HUES6 (cell line): ENCODE measurements at regions not wholly inside any gene's neighbourhood (a gene's known extent, or its start where the extent isn't known, plus 50 kb on each side); places are given as distances from the start of the nearest gene placed in this dataset.
"Not testable (repeated sequence)": the region's sequence is repeated elsewhere in the genome, so short reads cannot be mapped to it uniquely, and the experiment has no call there.

ENCODE experiments used
- H3K27ac ChIP-seq: 2 replicates; pipeline ENCODE4 v1.7.0; 2013; ENCODE audit warnings: low read depth, mild to moderate bottlenecking, low read length, inconsistent platforms
- H3K27me3 ChIP-seq: 2 replicates; pipeline ENCODE4 v1.6.1; 2013; ENCODE audit warnings: low read length; ENCODE audit not compliant: control insufficient read depth, insufficient read depth
- H3K36me3 ChIP-seq: 2 replicates; pipeline ENCODE4 v1.6.1; 2013; ENCODE audit warnings: low read length; ENCODE audit not compliant: control insufficient read depth, insufficient read depth
- H3K4me1 ChIP-seq: 2 replicates; pipeline ENCODE4 v1.6.1; 2013; ENCODE audit warnings: low read length; ENCODE audit not compliant: control insufficient read depth, insufficient read depth
- H3K4me3 ChIP-seq: 2 replicates; pipeline ENCODE4 v1.5.1; 2013; ENCODE audit warnings: low read depth, low read length
- H3K9ac ChIP-seq: one replicate; pipeline ENCODE4 v1.6.1; 2013; ENCODE audit warnings: mild to moderate bottlenecking, low read length
- H3K9me3 ChIP-seq: 2 replicates; pipeline ENCODE4 v1.6.1; 2013; ENCODE audit warnings: low read depth, low read length; ENCODE audit not compliant: control insufficient read depth, insufficient read depth

DNA sequence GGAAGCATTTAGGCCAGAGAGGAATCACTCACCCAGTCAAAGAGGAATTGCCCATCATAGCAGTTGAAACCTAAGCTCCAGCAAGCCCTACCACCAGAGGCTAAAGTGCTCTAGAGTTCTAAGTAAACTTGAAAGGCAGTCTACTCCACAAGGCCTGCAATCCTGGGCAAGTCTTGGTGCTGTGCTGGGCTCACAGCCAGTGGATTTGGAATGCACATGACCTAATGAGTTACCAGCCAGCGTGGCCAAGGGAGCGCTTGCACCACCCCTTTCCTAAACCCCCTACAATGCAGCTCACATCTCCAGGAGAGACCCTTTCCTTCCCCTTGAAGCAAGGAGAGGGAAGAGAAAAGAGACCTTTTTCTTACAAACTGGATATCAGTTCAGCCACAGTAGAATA, 445.7 kb downstream of the GASK1B start:
- Histone ChIP-seq H3K36me3 (no peaks in the 10 kb centered on the region), H3K9me3 (no peaks in the 10 kb centered on the region)

GRCh38 chr4:157722146-157722545, 450.7 kb downstream of the GASK1B start:
- no peak overlapping the region for H3K27ac ChIP-seq
- no peaks in the 10 kb centered on the region for H3K36me3 ChIP-seq
- no peaks in the 10 kb centered on the region for H3K27me3 ChIP-seq
- no peaks in the 10 kb centered on the region for H3K9me3 ChIP-seq
- no peaks in the 10 kb centered on the region for H3K4me1 ChIP-seq
- no peak overlapping the region for H3K9ac ChIP-seq
- no peak overlapping the region for H3K4me3 ChIP-seq

More for the DNA sequence above, 445.7 kb downstream of the GASK1B start:
- H3K4me3 ChIP-seq, result no peak overlapping the region
- no peak overlapping the region for H3K9ac ChIP-seq
- H3K27me3 ChIP-seq, result no peaks in the 10 kb centered on the region
- no peaks in the 10 kb centered on the region for H3K4me1 ChIP-seq
- H3K27ac ChIP-seq, result no peak overlapping the region

DNA sequence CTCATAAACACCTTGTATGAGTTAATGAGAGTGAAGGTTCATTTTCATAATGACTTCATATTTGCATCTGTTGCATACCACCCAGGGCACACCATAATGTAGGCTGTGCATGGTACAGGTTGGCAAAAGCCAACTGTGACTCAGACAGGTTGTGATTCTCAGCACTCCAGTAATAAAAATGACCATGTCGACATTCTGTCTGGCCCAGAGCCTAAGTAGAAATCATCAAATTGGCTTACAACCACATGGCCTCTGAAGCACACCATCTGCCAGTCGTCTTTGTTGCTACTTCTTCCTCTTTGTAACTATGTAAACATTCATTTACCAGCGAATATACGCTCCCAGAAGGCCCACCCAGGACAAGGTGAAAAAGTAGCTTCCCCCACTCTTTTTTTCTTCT, 459.5 kb downstream of the GASK1B start:
- H3K27me3 ChIP-seq, result no peaks in the 10 kb centered on the region
- no peaks in the 10 kb centered on the region for H3K9me3 ChIP-seq
- no peak overlapping the region for H3K9ac ChIP-seq
- no peaks in the 10 kb centered on the region for H3K36me3 ChIP-seq
- no peaks in the 10 kb centered on the region for H3K4me1 ChIP-seq
- H3K27ac ChIP-seq, result no peak overlapping the region
- no peak overlapping the region for H3K4me3 ChIP-seq

- no peak overlapping the region for H3K9ac ChIP-seq
- no peaks in the 10 kb centered on the region for H3K9me3 ChIP-seq
- H3K27me3 ChIP-seq, result no peaks in the 10 kb centered on the region
- no peak overlapping the region for H3K27ac ChIP-seq
- H3K36me3 ChIP-seq, result no peaks in the 10 kb centered on the region
- H3K4me1 ChIP-seq, result no peaks in the 10 kb centered on the region
- H3K4me3 ChIP-seq, result no peak overlapping the region
These were observed 466.7 kb downstream of the GASK1B start for GRCh38 chr4:157706155-157706554.

DNA sequence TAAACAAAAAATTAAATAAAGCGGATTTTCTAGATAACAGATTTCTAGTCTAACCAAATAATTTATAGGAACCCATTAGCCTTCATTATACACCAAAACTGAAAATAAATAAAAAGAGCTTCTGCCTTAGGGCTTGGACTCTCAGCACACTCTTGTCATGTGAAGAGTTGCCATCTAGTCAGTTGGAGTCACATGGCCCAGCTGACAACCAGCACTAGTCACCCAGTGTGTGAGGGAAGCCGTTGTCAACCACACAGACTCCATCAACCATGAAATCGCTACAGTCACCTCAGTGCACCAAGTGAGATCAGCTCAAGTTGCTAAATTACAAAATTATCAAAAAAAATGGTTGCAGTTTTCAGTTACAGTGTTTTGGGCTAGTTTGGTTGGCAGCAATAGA, 470.0 kb downstream of the GASK1B start:
- Histone ChIP-seq H3K36me3 (no peaks in the 10 kb centered on the region), H3K4me1 (no peaks in the 10 kb centered on the region), H3K4me3 (no peak overlapping the region), H3K9ac (no peak overlapping the region), H3K27me3 (no peaks in the 10 kb centered on the region), H3K27ac (no peak overlapping the region), H3K9me3 (no peaks in the 10 kb centered on the region)

- Histone ChIP-seq H3K36me3 (no peaks in the 10 kb centered on the region), H3K4me3 (no peak overlapping the region), H3K9me3 (no peaks in the 10 kb centered on the region), H3K4me1 (no peaks in the 10 kb centered on the region), H3K9ac (no peak overlapping the region), H3K27ac (no peak overlapping the region), H3K27me3 (no peaks in the 10 kb centered on the region)
These were observed 471.2 kb downstream of the GASK1B start for GRCh38 chr4:157701695-157701994.

DNA sequence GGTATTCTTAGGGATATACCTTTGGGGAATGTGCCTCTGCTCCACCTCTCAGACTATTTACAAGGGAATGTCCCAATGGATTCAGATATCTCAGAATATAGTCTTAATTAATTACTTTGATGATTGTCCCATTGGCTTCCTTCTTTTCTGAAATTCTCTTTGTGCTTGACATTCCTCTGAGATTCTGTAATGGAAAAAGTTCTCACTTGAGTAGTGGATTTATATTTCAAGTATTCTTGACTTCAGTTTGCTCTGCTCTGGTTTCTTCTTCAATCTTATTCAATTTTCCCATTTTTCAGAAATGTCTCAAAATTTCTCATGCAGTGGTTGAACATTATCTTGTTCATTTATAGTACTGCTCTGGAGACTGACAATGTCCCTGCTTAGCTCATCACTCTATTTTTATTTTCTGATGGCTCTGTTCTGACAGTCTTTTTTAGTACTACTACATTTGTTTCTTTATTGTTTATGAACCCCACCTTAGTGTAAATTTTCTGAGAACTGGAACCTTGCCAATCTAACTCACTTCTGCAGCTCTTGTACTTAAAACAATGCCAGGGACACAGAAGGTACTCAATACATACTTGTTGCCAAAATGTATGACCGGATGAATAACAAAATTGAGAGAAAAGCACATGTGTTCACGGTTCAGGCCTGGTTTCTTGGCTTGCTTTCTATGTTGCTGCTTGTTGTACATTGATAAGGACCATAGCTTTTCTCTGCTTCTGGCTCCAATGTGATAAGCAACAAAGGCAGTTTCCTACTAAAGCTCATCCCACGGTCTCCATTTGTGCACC, 471.7 kb downstream of the GASK1B start:
- Histone ChIP-seq H3K9me3 (no peaks in the 10 kb centered on the region), H3K27ac (no peak overlapping the region), H3K9ac (no peak overlapping the region), H3K4me1 (no peaks in the 10 kb centered on the region), H3K27me3 (no peaks in the 10 kb centered on the region), H3K36me3 (no peaks in the 10 kb centered on the region), H3K4me3 (no peak overlapping the region)

DNA sequence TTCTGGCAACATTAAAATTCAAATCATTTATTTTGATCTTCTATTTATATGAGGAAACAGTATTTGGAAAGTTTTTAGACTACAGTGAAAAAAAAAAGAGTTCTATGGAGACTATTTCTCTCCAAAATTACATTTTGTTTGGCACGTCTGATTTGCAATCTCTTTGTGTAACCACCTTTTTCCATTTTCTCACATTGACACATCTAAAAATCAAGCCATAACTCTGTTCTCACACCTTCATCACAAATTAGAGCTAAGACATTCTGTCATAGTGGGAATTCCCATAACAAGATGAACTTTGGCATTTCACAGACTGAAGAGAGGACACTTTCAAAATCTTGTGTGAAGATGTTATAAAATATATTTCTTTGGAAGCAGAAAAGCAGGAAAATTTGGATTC, 468.9 kb downstream of the GRIA2 start:
- Histone ChIP-seq H3K27me3 (no peaks in the 10 kb centered on the region), H3K9ac (no peak overlapping the region), H3K9me3 (0 out of 2 replicates have a peak, but pooled peaks cover 2% of the 10 kb centered on the region), H3K27ac (no peak overlapping the region), H3K4me1 (no peaks in the 10 kb centered on the region), H3K4me3 (no peak overlapping the region), H3K36me3 (no peaks in the 10 kb centered on the region)

GRCh38 chr4:157687971-157688370, 467.4 kb downstream of the GRIA2 start:
- Histone ChIP-seq H3K4me3 (no peak overlapping the region), H3K9me3 (0 out of 2 replicates have a peak, but pooled peaks cover 2% of the 10 kb centered on the region), H3K9ac (no peak overlapping the region), H3K27ac (no peak overlapping the region), H3K4me1 (no peaks in the 10 kb centered on the region), H3K36me3 (no peaks in the 10 kb centered on the region), H3K27me3 (no peaks in the 10 kb centered on the region)

DNA sequence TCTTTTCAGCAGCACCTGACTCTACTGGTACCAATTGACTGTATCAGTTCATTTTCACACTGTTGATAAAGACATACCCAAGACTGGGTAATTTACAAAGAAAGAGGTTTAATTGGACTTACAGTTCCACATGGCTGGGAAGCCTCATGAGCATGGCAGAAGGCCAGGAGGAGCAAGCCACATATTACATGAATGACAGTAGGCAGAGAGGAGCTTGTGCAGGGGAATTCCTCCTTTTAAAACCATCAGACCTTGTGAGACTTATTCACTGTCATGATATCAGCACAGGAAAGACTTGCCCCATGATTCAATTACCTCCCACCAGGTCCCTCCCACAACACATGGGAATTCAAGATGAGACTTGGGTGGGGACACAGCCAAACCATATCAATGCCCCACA, 458.8 kb downstream of the GRIA2 start:
- not testable (repeated sequence) for H3K27me3 ChIP-seq, H3K36me3 ChIP-seq, H3K4me1 ChIP-seq, H3K4me3 ChIP-seq, H3K27ac ChIP-seq, H3K9ac ChIP-seq
- peaks cover 15% of the 10 kb centered on the region for H3K9me3 ChIP-seq

DNA sequence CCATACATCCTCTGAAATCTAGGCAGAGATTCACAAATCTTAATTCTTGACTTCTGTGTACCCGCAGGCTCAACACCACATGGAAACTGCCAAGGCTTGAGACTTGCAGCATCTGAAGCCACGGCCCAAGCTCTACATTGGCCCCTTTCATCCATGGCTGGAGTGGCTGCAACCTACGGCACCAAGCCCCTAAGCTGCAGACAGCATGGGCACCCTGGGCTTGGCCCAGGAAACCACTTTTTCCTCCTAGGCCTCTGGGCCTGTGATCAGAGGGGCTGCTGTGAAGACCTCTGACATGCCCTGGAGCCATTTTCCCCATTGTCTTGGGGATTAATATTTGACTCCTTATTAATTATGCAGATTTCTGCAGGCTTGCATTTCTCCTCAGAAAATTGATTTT, 457.9 kb downstream of the GRIA2 start:
- H3K9me3 ChIP-seq, result peaks cover 15% of the 10 kb centered on the region
- no peaks in the 10 kb centered on the region for H3K27me3 ChIP-seq
- no peaks in the 10 kb centered on the region for H3K4me1 ChIP-seq
- no peak overlapping the region for H3K4me3 ChIP-seq
- no peaks in the 10 kb centered on the region for H3K36me3 ChIP-seq
- no peak overlapping the region for H3K9ac ChIP-seq
- H3K27ac ChIP-seq, result no peak overlapping the region
